ENCODE measurements at regions not wholly inside any gene's neighbourhood (a gene's known extent, or its start where the extent isn't known, plus 50 kb on each side); places are given as distances from the start of the nearest gene placed in this dataset.

DNA sequence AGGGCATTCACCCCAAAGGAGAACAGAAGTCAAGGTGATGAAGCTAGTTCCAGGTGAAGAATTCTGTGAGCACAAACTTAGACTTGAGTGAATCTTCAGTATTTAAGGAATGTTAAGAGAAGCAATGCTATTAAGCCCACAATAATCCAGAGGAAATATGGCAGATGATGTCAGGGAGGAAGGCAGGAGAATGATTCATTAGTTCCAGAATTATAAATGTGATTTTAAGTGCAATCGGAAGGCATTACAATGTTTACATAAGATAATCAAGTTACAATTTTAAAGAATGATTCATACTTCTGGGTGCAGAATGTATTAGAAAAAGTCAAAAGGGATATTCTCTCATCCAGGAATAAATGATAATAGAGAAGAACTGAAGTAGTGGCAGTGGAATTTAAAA is 545.2 kb upstream of the BRINP3 start:
- H3K4me3 Mint-ChIP-seq (ENCODE audit: low read depth, unreplicated experiment) = peak overlapping the region; percentile 3
- peaks cover 6% of the 10 kb centered on the region for H3K36me3 Mint-ChIP-seq (ENCODE audit: insufficient read depth, unreplicated experiment)
- no peaks in the 10 kb centered on the region for H3K27me3 Mint-ChIP-seq (ENCODE audit: unreplicated experiment)
- TF ChIP-seq, protein P1, sequence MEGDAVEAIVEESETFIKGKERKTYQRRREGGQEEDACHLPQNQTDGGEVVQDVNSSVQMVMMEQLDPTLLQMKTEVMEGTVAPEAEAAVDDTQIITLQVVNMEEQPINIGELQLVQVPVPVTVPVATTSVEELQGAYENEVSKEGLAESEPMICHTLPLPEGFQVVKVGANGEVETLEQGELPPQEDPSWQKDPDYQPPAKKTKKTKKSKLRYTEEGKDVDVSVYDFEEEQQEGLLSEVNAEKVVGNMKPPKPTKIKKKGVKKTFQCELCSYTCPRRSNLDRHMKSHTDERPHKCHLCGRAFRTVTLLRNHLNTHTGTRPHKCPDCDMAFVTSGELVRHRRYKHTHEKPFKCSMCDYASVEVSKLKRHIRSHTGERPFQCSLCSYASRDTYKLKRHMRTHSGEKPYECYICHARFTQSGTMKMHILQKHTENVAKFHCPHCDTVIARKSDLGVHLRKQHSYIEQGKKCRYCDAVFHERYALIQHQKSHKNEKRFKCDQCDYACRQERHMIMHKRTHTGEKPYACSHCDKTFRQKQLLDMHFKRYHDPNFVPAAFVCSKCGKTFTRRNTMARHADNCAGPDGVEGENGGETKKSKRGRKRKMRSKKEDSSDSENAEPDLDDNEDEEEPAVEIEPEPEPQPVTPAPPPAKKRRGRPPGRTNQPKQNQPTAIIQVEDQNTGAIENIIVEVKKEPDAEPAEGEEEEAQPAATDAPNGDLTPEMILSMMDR (IDR thresholded peaks at IDR 0.05; ENCODE audit: unreplicated experiment) = no peak
- H3K4me1 Mint-ChIP-seq (ENCODE audit: low read depth, unreplicated experiment) = peaks cover 16% of the 10 kb centered on the region
- intact Hi-C loops (cut with micrococcal nuclease; ENCODE audit: unreplicated experiment) = no loop called here
- CTCF ChIA-PET = no interaction called here
- peak overlapping the region; percentile 70 for H3K27ac Mint-ChIP-seq (ENCODE audit: unreplicated experiment)
- H3K9me3 Mint-ChIP-seq (ENCODE audit: low read depth, unreplicated experiment) = no peaks in the 10 kb centered on the region
- BruUV-seq (replicated peaks) = no TSS peak
- no peak for DNase-seq

- Mint-ChIP-seq H3K9me3 (ENCODE audit: low read depth, unreplicated experiment) (peaks cover 5% of the 10 kb centered on the region), H3K36me3 (ENCODE audit: insufficient read depth, unreplicated experiment) (peaks cover 6% of the 10 kb centered on the region), H3K27ac (ENCODE audit: unreplicated experiment) (no peak overlapping the region), H3K4me3 (ENCODE audit: low read depth, unreplicated experiment) (no peak overlapping the region), H3K4me1 (ENCODE audit: low read depth, unreplicated experiment) (peaks cover 16% of the 10 kb centered on the region), H3K27me3 (ENCODE audit: unreplicated experiment) (no peaks in the 10 kb centered on the region)
- intact Hi-C loops (cut with micrococcal nuclease; ENCODE audit: unreplicated experiment) = no loop called here
- no peak for DNase-seq
- TF ChIP-seq, protein P1 (IDR thresholded peaks at IDR 0.05; ENCODE audit: unreplicated experiment) = no peak
- BruUV-seq (replicated peaks) = no TSS peak
- CTCF ChIA-PET = no interaction called here
Observed at GRCh38 chr1:191025896-191026642, 548.4 kb upstream of the BRINP3 start.

- peaks cover 16% of the 10 kb centered on the region for H3K4me1 Mint-ChIP-seq (ENCODE audit: low read depth, unreplicated experiment)
- TF ChIP-seq, protein P1 (IDR thresholded peaks at IDR 0.05; ENCODE audit: unreplicated experiment) = no peak
- no TSS peak for BruUV-seq (replicated peaks)
- no peak for DNase-seq
- H3K4me3 Mint-ChIP-seq (ENCODE audit: low read depth, unreplicated experiment) = no peak overlapping the region
- CTCF ChIA-PET = no interaction called here
- intact Hi-C loops (cut with micrococcal nuclease; ENCODE audit: unreplicated experiment) = no loop called here
- peaks cover 5% of the 10 kb centered on the region for H3K9me3 Mint-ChIP-seq (ENCODE audit: low read depth, unreplicated experiment)
- H3K36me3 Mint-ChIP-seq (ENCODE audit: insufficient read depth, unreplicated experiment) = peaks cover 6% of the 10 kb centered on the region
- H3K27ac Mint-ChIP-seq (ENCODE audit: unreplicated experiment) = no peak overlapping the region
- no peaks in the 10 kb centered on the region for H3K27me3 Mint-ChIP-seq (ENCODE audit: unreplicated experiment)
Observed at GRCh38 chr1:191026828-191027227, 549.2 kb upstream of the BRINP3 start.

DNA sequence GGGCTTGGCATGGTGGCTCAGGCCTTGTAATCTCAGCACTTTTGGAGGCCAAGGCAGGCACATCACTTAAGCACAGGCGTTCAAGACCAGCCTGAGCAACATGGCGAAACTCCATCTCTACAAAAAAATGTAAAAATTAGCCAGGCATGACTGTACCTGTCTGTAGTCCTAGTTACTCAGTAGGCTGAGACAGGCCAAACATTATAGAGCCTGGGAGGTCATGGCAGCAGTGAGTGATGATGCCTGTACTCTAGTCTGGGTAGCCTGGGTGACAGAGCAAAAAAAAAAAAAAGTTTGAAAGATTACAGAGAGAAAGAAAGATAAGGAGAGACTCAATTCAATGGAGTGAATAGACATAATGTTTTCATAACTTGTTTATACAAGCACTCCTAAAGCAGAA is 556.5 kb upstream of the BRINP3 start:
- BruUV-seq (replicated peaks) = no TSS peak
- CTCF ChIA-PET = no interaction called here
- H3K4me3 Mint-ChIP-seq (ENCODE audit: low read depth, unreplicated experiment) = no peak overlapping the region
- H3K27me3 Mint-ChIP-seq (ENCODE audit: unreplicated experiment) = no peaks in the 10 kb centered on the region
- peaks cover 5% of the 10 kb centered on the region for H3K9me3 Mint-ChIP-seq (ENCODE audit: low read depth, unreplicated experiment)
- no peak overlapping the region for H3K27ac Mint-ChIP-seq (ENCODE audit: unreplicated experiment)
- TF ChIP-seq, protein P1 (IDR thresholded peaks at IDR 0.05; ENCODE audit: unreplicated experiment) = no peak
- no peak for DNase-seq
- H3K36me3 Mint-ChIP-seq (ENCODE audit: insufficient read depth, unreplicated experiment) = no peaks in the 10 kb centered on the region
- intact Hi-C loops (cut with micrococcal nuclease; ENCODE audit: unreplicated experiment) = no loop called here
- no peaks in the 10 kb centered on the region for H3K4me1 Mint-ChIP-seq (ENCODE audit: low read depth, unreplicated experiment)

Measured in Calu3 (cell line).